Smooth muscle cell (in vitro differentiated cells): ENCODE measurements at regions not wholly inside any gene's neighbourhood (a gene's known extent, or its start where the extent isn't known, plus 50 kb on each side); places are given as distances from the start of the nearest gene placed in this dataset.

Experiments
- DNase-seq: peaks from one replicate; lab custom pipeline; 2025; ENCODE audit not compliant: unreplicated experiment; lab: John Stamatoyannopoulos, UW
- H2AFZ ChIP-seq: fragments of 200-600 bp; sonication (generic); 2 replicates; pipeline ENCODE4 v1.6.0; 2016; ENCODE audit warnings: antibody characterized with exemption, low read depth, mild to moderate bottlenecking
- H3F3A ChIP-seq: fragments of 200-600 bp; sonication (generic); 2 replicates; pipeline ENCODE4 v1.6.0; 2017; ENCODE audit warnings: antibody characterized with exemption, low read depth
- H3K27ac ChIP-seq: fragments of 200-600 bp; sonication (generic); 2 replicates; pipeline ENCODE4 v1.5.1; 2016; ENCODE audit warnings: low read depth, mild to moderate bottlenecking
- H3K27me3 ChIP-seq: fragments of 200-600 bp; sonication (generic); 2 replicates; pipeline ENCODE4 v1.6.1; 2016; ENCODE audit warnings: low read depth, mild to moderate bottlenecking
- H3K36me3 ChIP-seq: fragments of 200-600 bp; sonication (generic); 2 replicates; pipeline ENCODE4 v1.5.1; 2016; ENCODE audit warnings: low read depth
- H3K4me1 ChIP-seq: fragments of 200-600 bp; sonication (generic); 2 replicates; pipeline ENCODE4 v1.5.1; 2016; ENCODE audit warnings: low read depth
- H3K4me2 ChIP-seq: fragments of 200-600 bp; sonication (generic); 2 replicates; pipeline ENCODE4 v1.6.0; 2016; ENCODE audit warnings: mild to moderate bottlenecking
- H3K4me3 ChIP-seq: fragments of 200-600 bp; sonication (generic); 2 replicates; pipeline ENCODE4 v1.5.1; 2016; ENCODE audit warnings: mild to moderate bottlenecking
- H3K79me2 ChIP-seq: fragments of 200-600 bp; sonication (generic); 2 replicates; pipeline ENCODE4 v1.6.0; 2016; ENCODE audit warnings: low read depth, mild to moderate bottlenecking
- H3K9ac ChIP-seq: fragments of 200-600 bp; sonication (generic); 2 replicates; pipeline ENCODE4 v1.6.0; 2016; ENCODE audit warnings: low read depth
- H3K9me3 ChIP-seq: fragments of 200-600 bp; sonication (generic); replicated peaks from 2 replicates; pipeline ENCODE4 v1.5.1; 2016; ENCODE audit warnings: low read depth
- H4K20me1 ChIP-seq: fragments of 200-600 bp; sonication (generic); 2 replicates; pipeline ENCODE4 v1.6.0; 2016; ENCODE audit warnings: low read depth
- WGBS: methylation state at CpG from one replicate; pipeline ENCODE4 v1.1.7; 2016; ENCODE audit warnings: low lambda C conversion rate; 5-methylcytosine and 5-hydroxymethylcytosine counted together
- TF ChIP-seq, protein P1 (sequence below): fragments of 200-600 bp; sonication (generic); IDR thresholded peaks from 2 replicates; pipeline ENCODE4 v1.5.1; 2017; ENCODE audit warnings: borderline replicate concordance, mild to moderate bottlenecking, antibody characterized with exemption; ENCODE audit not compliant: insufficient read depth, poor library complexity, severe bottlenecking

- WGBS, result 91% methylated on average over 6 of the region's 6 CpGs
- H2AFZ ChIP-seq, result no peak overlapping the region
- no peaks in the 10 kb centered on the region for H3K4me1 ChIP-seq
- H3K27ac ChIP-seq, result no peak overlapping the region
- DNase-seq, result no peak
- H3F3A ChIP-seq, result no peaks in the 10 kb centered on the region
- H3K4me2 ChIP-seq, result no peak overlapping the region
- H3K79me2 ChIP-seq, result no peaks in the 10 kb centered on the region
- no peak overlapping the region for H3K9ac ChIP-seq
- no peaks in the 10 kb centered on the region for H3K9me3 ChIP-seq
- H4K20me1 ChIP-seq, result no peaks in the 10 kb centered on the region
- no peaks in the 10 kb centered on the region for H3K27me3 ChIP-seq
- TF ChIP-seq, protein P1, sequence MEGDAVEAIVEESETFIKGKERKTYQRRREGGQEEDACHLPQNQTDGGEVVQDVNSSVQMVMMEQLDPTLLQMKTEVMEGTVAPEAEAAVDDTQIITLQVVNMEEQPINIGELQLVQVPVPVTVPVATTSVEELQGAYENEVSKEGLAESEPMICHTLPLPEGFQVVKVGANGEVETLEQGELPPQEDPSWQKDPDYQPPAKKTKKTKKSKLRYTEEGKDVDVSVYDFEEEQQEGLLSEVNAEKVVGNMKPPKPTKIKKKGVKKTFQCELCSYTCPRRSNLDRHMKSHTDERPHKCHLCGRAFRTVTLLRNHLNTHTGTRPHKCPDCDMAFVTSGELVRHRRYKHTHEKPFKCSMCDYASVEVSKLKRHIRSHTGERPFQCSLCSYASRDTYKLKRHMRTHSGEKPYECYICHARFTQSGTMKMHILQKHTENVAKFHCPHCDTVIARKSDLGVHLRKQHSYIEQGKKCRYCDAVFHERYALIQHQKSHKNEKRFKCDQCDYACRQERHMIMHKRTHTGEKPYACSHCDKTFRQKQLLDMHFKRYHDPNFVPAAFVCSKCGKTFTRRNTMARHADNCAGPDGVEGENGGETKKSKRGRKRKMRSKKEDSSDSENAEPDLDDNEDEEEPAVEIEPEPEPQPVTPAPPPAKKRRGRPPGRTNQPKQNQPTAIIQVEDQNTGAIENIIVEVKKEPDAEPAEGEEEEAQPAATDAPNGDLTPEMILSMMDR, result no peak
- no peaks in the 10 kb centered on the region for H3K36me3 ChIP-seq
- no peak overlapping the region for H3K4me3 ChIP-seq
These were observed 662.6 kb upstream of the FAM98A start for GRCh38 chr2:34261701-34262100.

- WGBS, result 79% methylated on average over 2 of the region's 2 CpGs
- no peak for DNase-seq
- H3K4me2 ChIP-seq, result no peak overlapping the region
These were observed 655.3 kb upstream of the FAM98A start for GRCh38 chr2:34254272-34254878.

GRCh38 chr2:34252111-34252510, 653.0 kb upstream of the FAM98A start:
- no peaks in the 10 kb centered on the region for H3K36me3 ChIP-seq
- no peaks in the 10 kb centered on the region for H3K4me1 ChIP-seq
- no peak overlapping the region for H3K9ac ChIP-seq
- DNase-seq, result no peak
- H3K9me3 ChIP-seq, result no peaks in the 10 kb centered on the region
- TF ChIP-seq, protein P1, result no peak
- H3F3A ChIP-seq, result no peaks in the 10 kb centered on the region
- H2AFZ ChIP-seq, result no peak overlapping the region
- H3K4me2 ChIP-seq, result no peak overlapping the region
- H3K4me3 ChIP-seq, result no peak overlapping the region
- H3K79me2 ChIP-seq, result no peaks in the 10 kb centered on the region
- no peaks in the 10 kb centered on the region for H3K27me3 ChIP-seq
- no peak overlapping the region for H3K27ac ChIP-seq
- WGBS, result 70% methylated on average over 3 of the region's 3 CpGs
- no peaks in the 10 kb centered on the region for H4K20me1 ChIP-seq

More at GRCh38 chr2:34254272-34254878, 655.3 kb upstream of the FAM98A start:
- Histone ChIP-seq H3K4me1 (no peaks in the 10 kb centered on the region), H3F3A (no peaks in the 10 kb centered on the region), H4K20me1 (no peaks in the 10 kb centered on the region), H3K27ac (no peak overlapping the region), H3K9me3 (no peaks in the 10 kb centered on the region), H3K36me3 (no peaks in the 10 kb centered on the region), H3K27me3 (no peaks in the 10 kb centered on the region), H2AFZ (no peak overlapping the region), H3K79me2 (no peaks in the 10 kb centered on the region), H3K4me3 (no peak overlapping the region), H3K9ac (no peak overlapping the region)
- TF ChIP-seq, protein P1, result no peak

DNA sequence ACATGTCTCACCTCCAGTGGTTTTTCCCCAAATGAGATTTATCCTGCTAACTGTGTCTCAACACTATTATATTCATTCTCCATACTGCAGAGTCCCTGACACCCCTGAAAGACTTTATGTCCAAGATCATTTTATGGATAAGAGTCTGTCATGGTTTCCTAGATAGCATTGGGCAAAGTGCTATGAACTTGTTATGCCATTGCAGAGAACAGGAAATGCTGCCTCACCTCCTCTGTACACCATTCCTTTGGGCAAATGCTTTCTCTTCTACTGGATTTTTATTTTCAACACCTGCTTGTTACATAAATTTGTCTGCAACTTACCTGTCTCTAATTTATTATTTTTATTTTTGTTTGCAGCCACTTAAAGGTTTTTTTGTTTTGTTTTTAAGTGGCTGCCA, 652.5 kb upstream of the FAM98A start:
- H3K9me3 ChIP-seq, result no peaks in the 10 kb centered on the region
- H3K4me2 ChIP-seq, result no peak overlapping the region
- DNase-seq, result no peak
- TF ChIP-seq, protein P1, result no peak
- H3K4me3 ChIP-seq, result no peak overlapping the region
- H3F3A ChIP-seq, result no peaks in the 10 kb centered on the region
- no peaks in the 10 kb centered on the region for H3K36me3 ChIP-seq
- H3K27ac ChIP-seq, result no peak overlapping the region
- H3K79me2 ChIP-seq, result no peaks in the 10 kb centered on the region
- no peaks in the 10 kb centered on the region for H3K27me3 ChIP-seq
- no peaks in the 10 kb centered on the region for H3K4me1 ChIP-seq
- no peaks in the 10 kb centered on the region for H4K20me1 ChIP-seq
- H2AFZ ChIP-seq, result no peak overlapping the region
- no peak overlapping the region for H3K9ac ChIP-seq
